GM18951 (cell line): ENCODE measurements at regions not wholly inside any gene's neighbourhood (a gene's known extent, or its start where the extent isn't known, plus 50 kb on each side); places are given as distances from the start of the nearest gene placed in this dataset.

Source experiments
- POLR2A ChIP-seq: IDR thresholded peaks from 4 replicates; pipeline ENCODE4 v1.6.1; 2011; ENCODE audit warnings: mild to moderate bottlenecking; ENCODE audit not compliant: insufficient read length, insufficient read depth; ENCODE audit errors: extremely low read depth
- in situ Hi-C: fragments of 300-500 bp; cut with MboI; formaldehyde crosslinking; loops from one replicate; pipeline ENCODE4 v1.12.0; 2022; ENCODE audit warnings: low sequenced_read_pairs, mixed read lengths, inconsistent platforms; ENCODE audit not compliant: unreplicated experiment

DNA sequence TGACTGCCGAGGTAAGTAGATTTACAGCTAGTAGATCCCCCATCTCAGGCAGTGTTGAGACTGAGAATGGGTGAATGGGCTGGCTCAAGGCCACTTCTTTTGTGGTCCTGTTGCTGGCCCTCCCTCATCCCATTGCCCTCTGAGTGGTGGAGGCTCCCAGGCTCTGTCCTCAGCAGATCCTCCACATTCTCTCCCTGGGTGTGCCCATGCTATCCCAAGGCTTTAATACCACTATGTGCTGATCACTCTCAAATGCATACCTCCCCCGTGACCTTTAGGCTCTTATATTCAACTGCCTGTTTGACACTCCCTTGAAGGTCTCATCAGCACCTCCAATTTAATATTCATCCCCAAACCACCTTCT, 271.8 kb downstream of the GLI2 start:
- in situ Hi-C loops, result no loop called here

DNA sequence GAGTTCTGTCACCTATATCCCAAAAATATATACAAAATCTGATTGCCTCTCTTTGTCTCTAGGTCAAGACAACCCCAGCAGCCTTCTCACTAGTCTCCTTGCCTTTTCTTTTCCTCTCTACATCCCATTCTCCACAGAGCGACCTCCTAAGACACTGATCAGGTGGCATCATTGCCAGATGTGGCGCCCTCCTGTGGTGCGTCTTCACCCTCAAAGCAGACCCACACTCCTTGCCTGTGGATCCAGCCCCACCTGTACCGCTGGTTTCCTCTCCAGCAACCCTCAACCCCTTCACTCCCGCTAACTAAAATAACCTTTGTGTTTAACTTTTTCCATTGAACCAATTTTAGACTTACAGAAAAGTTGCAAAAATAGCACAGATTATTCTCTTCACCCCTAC, 273.3 kb downstream of the GLI2 start:
- in situ Hi-C loops, result no loop called here
- no peak for TF ChIP-seq POLR2A

More for the DNA sequence above, 271.8 kb downstream of the GLI2 start:
- TF ChIP-seq POLR2A, result no peak

DNA sequence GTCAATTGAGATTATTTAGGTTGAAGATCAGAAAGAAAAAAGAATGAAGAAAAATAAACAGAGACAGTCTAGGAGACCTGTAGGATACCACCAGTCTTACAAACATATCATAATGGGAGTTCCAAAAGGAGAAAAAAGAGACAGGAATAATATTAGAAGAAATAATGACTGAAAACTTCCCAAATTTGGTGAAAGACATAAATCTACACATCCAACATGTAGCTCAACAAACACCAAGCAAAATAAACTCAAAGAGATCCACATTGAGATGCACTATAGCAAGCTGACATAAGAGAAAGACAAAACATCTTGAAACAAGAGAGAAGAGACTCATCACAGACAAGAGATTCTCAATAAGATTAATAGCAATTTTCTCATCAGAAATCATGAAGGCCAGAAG, 274.0 kb downstream of the TFCP2L1 start:
- in situ Hi-C loops, result no loop called here
- no peak for TF ChIP-seq POLR2A

DNA sequence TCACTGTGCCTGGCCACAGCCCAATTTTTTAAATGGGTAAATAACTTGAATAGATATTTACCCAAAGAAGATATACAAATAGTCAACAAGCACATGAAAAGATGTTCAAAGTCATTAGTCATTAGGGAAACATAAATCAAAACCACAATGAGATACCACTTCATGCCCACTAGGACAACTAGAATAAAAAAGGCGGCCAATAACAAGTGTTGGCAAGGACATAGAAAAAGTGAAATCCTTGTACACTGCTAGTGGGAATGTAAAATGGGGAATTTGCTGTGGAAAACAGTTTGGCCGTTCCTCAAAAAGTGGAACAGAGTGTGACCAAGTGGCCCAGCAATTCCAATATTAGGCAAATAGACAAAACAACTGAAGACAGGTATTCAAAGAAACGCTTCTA, 270.1 kb downstream of the TFCP2L1 start:
- TF ChIP-seq POLR2A, result no peak
- in situ Hi-C loops, result no loop called here

DNA sequence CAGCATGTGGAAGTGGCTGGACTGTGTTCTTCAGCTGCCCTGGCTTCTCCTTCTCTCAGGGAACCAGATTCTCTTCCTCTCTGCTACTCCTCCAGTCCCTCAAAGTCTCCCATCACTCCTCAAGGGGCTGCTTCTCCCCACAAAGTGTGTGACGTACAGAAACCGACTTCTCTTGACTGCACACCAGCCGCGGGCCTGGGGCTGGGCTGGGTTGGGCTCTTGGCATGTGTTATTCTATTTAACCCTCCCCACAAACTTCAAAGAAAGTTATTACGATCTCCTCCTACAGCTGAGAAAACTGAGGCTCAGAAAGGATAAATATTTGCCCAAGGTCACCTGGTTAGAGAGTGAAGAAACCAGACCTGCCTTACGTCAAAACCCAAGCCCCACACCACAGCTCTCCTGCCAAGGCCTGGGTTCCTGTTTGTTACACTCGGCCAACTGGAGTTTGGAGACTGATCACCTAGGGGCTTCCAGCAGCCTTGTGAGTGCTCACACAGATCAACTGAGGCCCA, 269.0 kb downstream of the TFCP2L1 start:
- in situ Hi-C loops, result no loop called here
- TF ChIP-seq POLR2A, result no peak

DNA sequence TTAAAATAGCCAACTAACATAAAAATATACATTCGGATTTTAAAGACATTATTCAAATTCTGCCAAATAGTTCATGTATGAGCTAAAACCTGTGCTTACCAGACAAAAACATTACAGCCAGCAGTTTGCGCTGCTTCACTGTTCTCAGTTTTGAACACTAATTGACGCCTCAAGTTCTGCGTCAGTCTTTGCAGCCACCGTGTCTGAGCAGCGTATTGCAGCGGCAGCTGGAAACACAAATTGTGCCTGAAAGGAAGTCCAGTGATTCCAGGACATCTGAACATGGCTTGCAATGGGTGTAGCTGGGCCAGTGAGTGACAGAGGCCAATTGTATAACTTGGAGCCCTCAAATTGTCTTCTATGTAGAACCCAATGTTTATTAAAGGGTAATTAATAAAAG, 267.6 kb downstream of the TFCP2L1 start:
- in situ Hi-C loops, result no loop called here

DNA sequence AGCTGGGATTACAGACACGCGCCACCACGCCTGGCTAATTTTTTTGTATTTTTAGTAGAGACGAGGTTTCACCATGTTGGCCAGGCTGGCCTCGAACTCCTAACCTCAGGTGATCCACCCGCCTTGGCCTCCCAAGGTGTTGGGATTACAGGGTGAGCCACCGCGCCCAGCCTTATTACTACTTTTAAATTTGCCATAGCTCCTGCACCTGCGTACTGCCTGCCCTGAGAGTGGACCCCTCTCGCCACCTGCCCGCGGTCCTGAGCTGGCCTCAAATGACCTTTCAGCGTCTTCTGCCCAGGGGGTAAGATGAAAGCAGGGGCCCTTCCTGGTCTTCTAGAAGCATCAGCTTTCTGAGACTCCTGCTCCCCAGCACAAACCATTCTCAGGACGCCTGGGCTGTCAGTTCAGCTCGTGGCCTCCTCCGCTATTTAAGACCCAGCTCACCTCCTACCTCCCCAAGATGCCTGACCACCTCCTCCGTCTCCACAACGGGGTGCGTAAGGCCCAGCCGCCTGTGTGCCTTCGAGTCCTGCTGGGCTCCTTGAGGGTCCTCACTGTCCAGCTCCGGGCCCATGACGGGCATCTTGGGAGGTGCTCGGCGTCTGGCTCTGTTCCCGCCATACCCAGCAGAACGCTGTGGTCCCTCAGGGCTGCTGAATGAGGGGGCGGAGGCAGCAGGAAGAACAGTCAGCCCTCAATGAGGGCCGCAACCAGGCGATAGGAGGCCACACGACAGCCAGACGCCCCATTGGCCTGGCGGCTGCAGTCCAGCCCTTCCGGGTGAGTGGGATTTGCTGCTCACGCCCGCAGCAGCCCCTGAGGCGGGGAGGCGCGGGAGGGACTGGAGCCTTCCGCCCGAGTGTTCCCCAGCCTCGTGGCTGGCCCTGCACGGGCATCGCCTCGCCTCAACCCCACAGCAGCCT, 266.6 kb downstream of the TFCP2L1 start:
- TF ChIP-seq POLR2A, result no peak
- in situ Hi-C loops, result no loop called here

More for the DNA sequence above, 267.6 kb downstream of the TFCP2L1 start:
- no peak for TF ChIP-seq POLR2A

DNA sequence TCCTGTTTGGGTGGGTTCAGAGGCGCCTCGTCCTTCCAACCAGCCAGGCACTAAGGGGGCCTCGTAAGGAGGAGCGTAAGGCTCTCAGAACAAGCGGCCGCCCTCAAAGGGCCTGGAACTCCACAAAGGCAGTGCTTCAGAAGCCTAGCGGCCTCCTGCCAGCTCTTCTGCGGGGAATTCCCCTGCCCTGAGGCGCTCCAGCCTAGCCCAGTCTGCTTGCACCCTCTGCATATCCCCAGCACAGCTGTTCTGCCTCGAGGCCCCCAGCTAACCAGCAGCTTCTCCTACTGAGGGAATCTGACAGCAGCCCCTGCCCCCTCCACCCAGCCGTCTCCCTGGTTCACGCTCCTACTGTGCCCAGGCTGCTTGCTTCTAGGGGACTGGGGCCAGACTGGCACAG, 265.9 kb downstream of the TFCP2L1 start:
- TF ChIP-seq POLR2A, result no peak
- in situ Hi-C loops, result no loop called here

DNA sequence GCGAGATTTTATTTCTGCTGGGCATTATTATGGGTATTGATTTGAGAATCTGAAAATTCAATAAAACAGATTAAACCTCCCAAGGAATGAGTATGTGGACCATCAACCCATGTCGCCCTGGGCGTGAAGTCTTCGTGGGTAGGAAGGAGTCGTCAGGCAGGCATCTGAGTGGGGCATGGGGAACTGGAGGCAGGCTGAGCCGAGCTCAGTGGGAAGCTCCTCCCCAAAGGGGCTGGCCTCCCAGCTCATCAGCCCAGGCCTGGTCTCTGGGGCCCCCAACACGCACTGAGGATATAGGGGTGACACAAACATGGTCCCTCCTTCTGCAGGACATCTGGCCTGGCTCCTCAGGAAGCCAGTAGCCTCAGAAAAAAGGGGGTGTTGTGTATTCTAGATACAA, 265.2 kb downstream of the TFCP2L1 start:
- TF ChIP-seq POLR2A, result no peak
- in situ Hi-C loops, result no loop called here

DNA sequence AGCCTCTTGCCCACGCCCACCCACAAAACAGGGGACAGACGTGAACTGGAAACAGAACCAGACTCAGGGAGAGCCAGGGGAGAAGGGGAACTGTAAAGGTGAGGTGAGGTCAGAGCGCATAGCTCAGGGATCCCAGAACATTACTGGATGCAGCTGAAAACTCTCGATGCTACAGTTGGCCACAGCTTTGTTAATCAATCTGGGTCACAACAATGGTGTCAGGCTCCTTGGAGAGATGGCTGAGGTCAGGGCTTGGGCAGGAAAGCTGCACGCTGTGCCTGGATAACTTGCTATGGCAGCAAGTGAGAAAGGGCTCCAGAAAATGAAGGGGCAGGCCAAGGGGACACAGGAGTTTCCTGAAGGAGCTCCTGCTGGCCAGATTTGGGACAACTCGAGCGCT, 263.3 kb downstream of the TFCP2L1 start:
- no peak for TF ChIP-seq POLR2A
- in situ Hi-C loops, result no loop called here

DNA sequence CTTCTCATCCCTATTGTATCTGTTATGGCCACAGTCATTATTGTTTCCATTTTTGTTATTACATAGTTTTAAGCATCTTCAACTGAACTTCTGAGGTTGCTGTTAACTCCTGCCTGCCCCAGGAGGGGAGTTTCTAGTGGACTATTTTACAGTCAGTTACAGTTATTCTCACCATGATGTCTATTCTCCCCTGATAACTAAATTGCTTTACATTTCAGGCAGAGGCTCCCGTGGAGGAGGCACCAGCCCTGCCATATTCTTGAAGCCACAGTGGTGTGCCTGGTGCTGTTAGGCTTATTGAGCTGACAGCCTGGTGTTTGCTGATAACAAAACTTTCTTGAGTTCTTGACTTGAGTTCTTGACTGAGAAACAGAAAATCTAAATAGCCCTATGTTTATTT, 256.4 kb downstream of the TFCP2L1 start:
- in situ Hi-C loops, result no loop called here
- TF ChIP-seq POLR2A, result no peak

DNA sequence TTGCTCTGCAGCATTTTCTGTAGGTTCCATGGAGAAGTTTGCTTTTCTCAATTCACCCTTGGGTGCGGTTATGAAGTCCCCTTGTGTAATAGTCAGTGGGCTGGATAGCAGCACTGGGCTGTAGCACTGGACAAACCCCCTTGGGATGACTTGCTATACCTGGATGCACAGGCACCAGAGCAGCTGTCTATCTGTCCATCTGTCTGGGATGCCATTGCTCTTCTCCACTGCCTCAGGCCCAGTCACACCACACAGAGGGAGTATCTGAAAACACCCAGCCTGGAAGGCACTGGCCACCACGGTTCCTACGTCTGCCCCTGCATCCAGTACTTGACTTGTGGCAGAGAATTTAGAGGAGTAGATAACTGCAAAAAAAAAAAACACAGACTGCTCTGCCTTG, 254.5 kb downstream of the TFCP2L1 start:
- in situ Hi-C loops, result no loop called here
- no peak for TF ChIP-seq POLR2A

DNA sequence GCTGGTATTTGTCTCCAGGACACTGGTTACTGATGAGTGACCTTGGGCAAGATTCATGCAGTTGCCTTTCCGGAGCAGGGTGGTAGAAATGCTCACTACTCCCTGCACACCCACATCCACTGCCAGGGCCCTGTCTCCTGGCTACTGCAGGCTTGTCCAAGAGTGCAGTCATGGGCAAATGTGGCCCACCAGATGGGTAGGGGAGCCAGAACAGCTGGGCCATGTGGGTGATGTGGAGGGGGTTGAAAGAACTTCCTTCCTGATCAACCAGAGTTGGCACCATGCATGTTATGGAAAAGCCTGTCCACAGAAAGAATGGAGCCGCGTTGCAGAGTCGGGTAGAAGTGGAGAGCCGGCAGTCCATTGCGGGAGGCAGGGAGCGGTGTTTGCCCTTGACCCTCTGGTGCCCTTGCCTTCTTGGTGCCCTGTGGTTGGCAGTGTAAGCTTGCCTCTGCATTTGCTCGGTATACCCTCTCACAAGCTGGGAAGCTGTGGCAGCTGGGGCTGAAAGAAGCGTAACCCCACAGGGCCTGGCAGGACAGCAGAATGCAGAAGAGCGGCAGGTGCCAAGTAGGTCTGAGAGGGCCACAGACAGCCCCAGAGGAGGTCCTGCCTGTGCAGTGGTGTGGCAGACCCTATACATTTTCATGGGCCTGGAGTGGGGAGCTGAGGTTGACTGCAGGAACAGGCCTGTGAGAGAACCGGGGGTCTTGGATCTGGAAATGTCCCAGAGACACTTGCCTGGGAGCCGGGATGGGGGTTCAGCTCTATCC, 253.2 kb downstream of the TFCP2L1 start:
- in situ Hi-C loops, result no loop called here
- TF ChIP-seq POLR2A, result no peak
